ENCODE measurements at regions not wholly inside any gene's neighbourhood (a gene's known extent, or its start where the extent isn't known, plus 50 kb on each side); places are given as distances from the start of the nearest gene placed in this dataset.
"Not testable (repeated sequence)": the region's sequence is repeated elsewhere in the genome, so short reads cannot be mapped to it uniquely, and the experiment has no call there.

- no peak for DNase-seq (ENCODE audit: low read depth)
Observed at GRCh38 chr1:232177438-232177837, 452.5 kb downstream of the SIPA1L2 start.

GRCh38 chr1:232176222-232176621 is 453.7 kb downstream of the SIPA1L2 start:
- no peak for DNase-seq (ENCODE audit: low read depth)

- DNase-seq (ENCODE audit: low read depth): no peak
Observed at GRCh38 chr1:232174306-232174705, 455.6 kb downstream of the SIPA1L2 start.

- no peak for DNase-seq (ENCODE audit: low read depth)
Observed at GRCh38 chr1:232172563-232172962, 457.4 kb downstream of the SIPA1L2 start.

GRCh38 chr1:232170909-232171308 is 459.0 kb downstream of the SIPA1L2 start:
- DNase-seq (ENCODE audit: low read depth): no peak

DNA sequence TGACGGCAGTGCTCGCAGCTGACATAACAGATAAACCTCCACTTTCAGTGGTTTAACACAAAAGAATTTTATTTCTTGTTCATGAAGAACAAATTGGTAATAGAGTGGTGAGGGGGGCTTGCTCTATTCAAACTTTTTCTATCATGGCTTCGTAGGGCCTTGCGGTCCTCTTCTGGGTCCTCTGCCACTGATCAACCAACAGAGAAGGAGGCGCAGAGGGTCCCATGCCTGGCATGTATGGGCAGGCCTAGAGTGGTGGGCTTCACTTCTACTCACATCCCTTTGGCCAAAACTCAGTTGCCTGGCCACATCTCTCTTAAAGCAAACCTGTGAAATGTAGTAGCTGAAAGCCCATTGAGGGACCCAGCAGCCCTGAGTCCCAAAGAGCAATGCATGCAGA is 460.5 kb downstream of the SIPA1L2 start:
- no peak for DNase-seq (ENCODE audit: low read depth)

GRCh38 chr1:232168508-232168907 is 461.4 kb downstream of the SIPA1L2 start:
- no peak for DNase-seq (ENCODE audit: low read depth)

DNA sequence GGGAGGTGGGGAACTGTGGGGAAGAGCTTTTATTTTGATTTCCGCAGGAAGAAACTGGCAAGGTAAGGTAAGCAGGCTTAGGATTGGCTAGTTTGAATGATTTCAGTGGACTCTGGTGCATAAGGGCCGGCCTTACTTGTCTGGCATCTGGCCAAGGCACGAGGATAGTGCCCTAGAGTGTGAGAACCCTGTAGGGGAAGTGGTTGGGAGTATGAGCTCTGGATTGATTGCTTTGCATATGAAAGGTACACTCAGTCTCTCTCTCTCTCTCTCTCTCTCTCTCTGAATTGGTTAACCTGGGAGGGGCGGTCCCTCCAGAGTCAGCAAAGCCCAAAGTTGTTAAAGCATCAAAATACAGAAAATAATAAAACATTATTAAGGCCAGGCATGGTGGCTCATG is 463.0 kb downstream of the SIPA1L2 start:
- DNase-seq (ENCODE audit: low read depth): no peak

DNA sequence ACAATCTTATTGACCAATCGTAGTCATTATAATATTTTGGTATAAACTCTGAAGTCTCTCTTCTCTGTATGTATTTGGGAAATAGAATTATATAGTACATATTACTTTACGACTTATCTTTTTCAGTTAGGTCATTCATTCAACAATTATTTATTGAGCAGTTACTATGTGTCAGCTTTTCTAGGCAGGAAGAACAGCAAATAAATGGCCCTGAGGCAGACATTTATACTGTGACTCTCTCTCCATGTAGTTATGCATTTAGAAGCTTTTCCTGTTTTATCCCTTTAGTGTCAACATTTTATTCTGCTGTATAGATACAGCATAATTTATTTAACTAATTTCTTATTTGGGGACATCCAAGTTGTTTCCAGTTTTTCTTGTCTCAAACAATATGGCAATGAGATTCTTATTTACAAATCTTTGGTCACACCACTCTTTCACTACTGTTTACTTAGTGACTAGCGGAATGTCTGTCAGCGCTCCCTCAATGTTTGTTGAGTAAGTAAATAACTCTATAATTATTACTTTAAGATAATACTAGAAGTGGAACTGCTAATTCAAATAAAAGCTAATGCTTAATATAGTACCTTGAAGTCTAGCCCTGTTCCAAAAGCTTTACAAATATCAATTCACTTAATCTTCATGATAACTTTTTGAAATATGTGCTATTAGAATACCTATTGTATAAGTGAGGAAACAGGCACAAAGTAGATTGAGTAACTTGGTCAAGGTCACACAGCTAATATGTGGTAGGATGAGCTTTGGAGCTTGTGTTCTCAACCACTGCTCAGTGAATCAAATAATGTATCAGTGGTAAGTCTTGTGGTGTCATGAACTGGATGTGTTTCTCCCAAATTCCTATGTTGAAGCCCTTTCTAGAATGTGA is 465.6 kb downstream of the SIPA1L2 start:
- DNase-seq (ENCODE audit: low read depth): no peak

GRCh38 chr1:232163533-232163932 is 466.4 kb downstream of the SIPA1L2 start:
- DNase-seq (ENCODE audit: low read depth): no peak

- DNase-seq (ENCODE audit: low read depth): peak; percentile 17
Observed at GRCh38 chr1:232162001-232162400, 467.9 kb downstream of the SIPA1L2 start.

DNA sequence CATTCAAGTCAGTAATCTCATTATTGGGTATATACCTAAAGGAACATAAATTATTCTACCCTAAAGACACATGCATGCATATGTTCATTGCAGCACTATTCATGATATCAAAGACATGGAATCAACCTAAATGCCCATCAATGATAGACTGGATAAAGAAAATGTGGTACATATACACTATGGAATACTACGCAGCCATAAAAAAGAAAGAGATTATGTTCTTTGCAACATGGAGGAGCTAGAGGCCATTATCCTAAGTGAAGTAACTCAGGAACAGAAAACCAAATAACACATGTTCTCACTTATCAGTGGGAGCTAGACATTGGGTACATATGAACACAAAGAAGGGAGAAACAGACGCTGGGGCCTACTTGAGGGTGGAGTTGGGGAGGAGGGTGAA is 471.4 kb downstream of the SIPA1L2 start:
- not testable (repeated sequence) for DNase-seq (ENCODE audit: low read depth)

- DNase-seq (ENCODE audit: low read depth): not testable (repeated sequence)
Observed at GRCh38 chr1:232156070-232156469, 473.9 kb downstream of the SIPA1L2 start.

DNA sequence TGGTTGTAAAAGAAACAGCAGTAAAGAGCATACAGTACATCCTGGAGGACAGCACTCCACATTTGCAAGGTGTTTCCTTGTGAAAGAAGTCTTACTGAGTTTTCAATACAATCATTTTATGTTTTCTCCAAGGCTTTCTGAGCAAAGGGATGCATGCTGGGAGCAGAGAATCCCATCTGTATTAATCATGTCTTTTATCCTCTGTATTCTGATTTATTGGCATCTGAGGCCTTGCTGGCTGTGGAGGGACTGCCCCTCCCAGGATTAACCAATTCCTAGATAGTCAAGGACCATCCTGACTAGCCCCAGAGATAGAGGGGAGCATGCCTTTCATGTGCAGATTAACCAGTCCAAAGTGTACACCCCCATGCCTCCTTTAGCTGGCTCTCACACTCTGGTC is 476.3 kb downstream of the SIPA1L2 start:
- DNase-seq (ENCODE audit: low read depth): no peak

GRCh38 chr1:232150770-232151548 is 479.0 kb downstream of the SIPA1L2 start:
- DNase-seq (ENCODE audit: low read depth): no peak

DNA sequence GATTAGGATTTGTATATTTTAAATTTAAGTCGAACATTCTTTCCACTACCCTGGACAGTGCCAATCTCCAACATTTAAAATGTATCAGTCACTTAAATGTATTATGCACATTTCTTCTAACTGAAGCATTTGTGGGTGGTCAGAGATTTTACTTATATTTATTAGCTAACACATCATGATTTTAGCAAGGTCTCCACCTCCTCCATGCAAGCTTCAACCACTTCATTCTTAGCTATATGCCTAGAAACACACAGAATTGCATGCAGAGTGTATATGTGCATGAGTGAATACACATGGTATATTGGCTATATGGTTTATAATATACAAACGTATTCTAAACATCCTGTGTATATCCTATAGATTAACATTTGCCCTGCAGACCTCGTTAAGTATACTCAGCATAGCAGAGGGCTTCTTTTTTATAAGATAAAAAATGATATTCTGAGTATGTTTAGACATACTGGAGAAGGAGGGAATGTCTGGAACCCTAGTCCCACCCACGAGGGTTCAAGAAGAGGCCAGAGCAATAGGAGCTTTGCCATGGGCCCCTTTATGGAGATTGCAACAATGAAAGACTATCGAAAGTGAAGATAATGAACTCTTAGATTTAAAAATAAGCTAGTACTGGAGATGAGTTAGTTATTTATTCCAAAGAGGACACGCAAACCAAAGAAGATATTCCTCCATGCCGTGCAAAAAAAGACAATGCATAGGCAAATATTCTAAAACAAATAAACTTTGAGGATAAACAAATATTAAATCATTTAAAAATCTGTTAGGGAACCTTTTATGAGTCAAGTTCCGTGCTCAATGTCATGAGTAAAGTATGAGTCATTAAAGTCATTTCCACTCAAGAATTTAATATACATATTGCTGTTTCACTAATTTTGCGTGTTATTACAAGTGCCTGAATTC is 480.4 kb downstream of the SIPA1L2 start:
- peak; percentile 43 for DNase-seq (ENCODE audit: low read depth)

DNA sequence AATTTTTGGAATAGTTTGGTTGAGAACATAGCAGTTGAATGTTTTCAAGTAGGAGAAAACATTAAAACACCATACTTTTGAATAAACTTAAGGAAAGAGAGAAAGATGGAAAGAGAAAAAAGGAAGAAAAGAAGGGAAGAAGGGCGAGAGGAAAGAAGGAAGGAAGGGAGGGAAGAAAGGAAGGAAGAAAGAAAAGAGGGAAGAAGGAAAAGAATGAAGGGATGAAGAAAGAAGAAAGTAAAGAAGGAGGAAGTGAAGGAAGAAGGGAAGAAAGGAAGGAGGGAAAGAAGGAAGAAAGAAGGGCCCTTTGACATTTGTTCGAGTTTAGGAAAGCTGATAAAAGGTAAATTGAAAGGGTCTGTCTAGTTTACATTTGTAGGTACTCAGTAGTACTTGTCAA is 482.7 kb downstream of the SIPA1L2 start:
- DNase-seq (ENCODE audit: low read depth): no peak

DNA sequence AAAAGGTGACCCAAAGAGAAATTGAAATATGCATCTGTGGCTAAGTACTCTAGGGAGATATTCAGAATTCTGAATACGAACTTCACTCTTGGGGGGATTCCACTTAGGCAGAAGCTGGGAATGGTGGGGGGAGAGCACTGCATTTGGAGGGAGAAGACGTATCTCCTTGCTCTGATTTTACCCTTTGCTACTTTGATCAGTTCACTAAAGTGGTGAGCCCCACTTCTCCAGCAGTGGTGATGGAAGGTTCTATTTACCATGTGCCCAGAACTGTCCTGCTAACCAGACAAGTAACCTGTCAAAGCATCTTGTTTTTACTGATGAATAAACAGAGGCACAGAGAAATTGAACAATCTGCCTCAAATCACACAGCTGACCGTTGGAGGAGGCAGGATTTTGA is 483.4 kb downstream of the SIPA1L2 start:
- no peak for DNase-seq (ENCODE audit: low read depth)

GRCh38 chr1:232145768-232146167 is 484.2 kb downstream of the SIPA1L2 start:
- no peak for DNase-seq (ENCODE audit: low read depth)

DNA sequence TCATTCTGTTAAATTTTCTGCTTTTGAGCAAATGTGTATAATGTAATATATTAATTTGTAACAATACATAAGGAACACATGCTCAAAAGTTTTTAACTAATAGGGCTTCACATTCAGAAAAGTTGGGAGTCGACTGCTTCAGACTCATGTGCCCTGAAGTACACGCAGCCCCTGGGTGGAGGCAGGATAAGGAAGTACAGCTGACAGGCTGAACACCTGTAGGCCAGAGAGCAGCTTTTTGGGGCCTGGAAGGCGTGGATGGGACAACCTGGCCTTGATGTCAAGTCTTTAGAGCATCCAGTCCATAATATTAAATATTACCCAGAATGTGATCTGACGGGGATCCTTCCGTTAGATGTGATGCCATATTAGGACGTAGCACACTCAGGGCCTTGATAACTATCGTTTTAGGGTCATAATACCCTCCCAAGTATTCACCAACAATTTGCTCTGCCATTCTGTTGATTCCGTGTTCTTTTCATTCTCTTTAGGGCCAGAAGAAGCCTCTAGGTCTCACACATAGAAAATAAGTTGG is 485.2 kb downstream of the SIPA1L2 start:
- no peak for DNase-seq (ENCODE audit: low read depth)

- DNase-seq (ENCODE audit: low read depth): no peak
Observed at GRCh38 chr1:232143315-232143886, 486.5 kb downstream of the SIPA1L2 start.

Data from HT1080 (cell line).